ENCODE measurements at regions not wholly inside any gene's neighbourhood (a gene's known extent, or its start where the extent isn't known, plus 50 kb on each side); places are given as distances from the start of the nearest gene placed in this dataset.

DNA sequence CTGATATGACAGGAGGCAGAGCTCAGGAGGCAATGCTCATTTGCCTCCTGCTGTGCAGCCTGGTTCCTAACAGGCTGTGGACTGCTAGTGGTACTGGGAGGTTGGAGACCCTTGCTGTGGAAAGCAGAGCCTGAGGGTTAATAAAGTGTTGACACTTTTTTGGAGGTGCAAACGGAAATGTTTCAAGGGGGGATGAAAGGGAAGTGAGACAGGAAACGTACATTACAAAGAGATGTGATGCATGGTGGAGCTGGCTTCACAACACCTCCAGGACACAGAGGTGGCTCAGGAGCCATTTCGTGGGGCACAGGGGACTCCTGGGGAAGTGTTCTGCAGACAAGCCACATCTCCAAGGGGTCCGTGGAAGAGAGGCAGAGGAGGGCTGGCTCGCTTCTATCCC, 137.6 kb upstream of the SVIL start:
- TF ChIP-seq, protein P1, sequence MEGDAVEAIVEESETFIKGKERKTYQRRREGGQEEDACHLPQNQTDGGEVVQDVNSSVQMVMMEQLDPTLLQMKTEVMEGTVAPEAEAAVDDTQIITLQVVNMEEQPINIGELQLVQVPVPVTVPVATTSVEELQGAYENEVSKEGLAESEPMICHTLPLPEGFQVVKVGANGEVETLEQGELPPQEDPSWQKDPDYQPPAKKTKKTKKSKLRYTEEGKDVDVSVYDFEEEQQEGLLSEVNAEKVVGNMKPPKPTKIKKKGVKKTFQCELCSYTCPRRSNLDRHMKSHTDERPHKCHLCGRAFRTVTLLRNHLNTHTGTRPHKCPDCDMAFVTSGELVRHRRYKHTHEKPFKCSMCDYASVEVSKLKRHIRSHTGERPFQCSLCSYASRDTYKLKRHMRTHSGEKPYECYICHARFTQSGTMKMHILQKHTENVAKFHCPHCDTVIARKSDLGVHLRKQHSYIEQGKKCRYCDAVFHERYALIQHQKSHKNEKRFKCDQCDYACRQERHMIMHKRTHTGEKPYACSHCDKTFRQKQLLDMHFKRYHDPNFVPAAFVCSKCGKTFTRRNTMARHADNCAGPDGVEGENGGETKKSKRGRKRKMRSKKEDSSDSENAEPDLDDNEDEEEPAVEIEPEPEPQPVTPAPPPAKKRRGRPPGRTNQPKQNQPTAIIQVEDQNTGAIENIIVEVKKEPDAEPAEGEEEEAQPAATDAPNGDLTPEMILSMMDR (IDR thresholded peaks at IDR 0.05), result no peak
- TF ChIP-seq POLR2A (IDR thresholded peaks at IDR 0.05), result no peak

All from adrenal gland (tissue), 5 donors.